ENCODE measurements at regions not wholly inside any gene's neighbourhood (a gene's known extent, or its start where the extent isn't known, plus 50 kb on each side); places are given as distances from the start of the nearest gene placed in this dataset.
"Not testable (repeated sequence)": the region's sequence is repeated elsewhere in the genome, so short reads cannot be mapped to it uniquely, and the experiment has no call there.

- no peak for DNase-seq (ENCODE audit: extremely low read depth, low read depth, low spot score)
These were observed 97.2 kb upstream of the GLI2 start for GRCh38 chr2:120638450-120638849.

- DNase-seq (ENCODE audit: extremely low read depth, low read depth, low spot score): no peak
These were observed 94.3 kb upstream of the GLI2 start for GRCh38 chr2:120641366-120641771.

GRCh38 chr2:120642646-120643045 is 93.0 kb upstream of the GLI2 start:
- DNase-seq (ENCODE audit: extremely low read depth, low read depth, low spot score): no peak

GRCh38 chr2:120646994-120647393 is 88.7 kb upstream of the GLI2 start:
- DNase-seq (ENCODE audit: extremely low read depth, low read depth, low spot score): no peak

- no peak for DNase-seq (ENCODE audit: extremely low read depth, low read depth, low spot score)
These were observed 88.2 kb upstream of the GLI2 start for GRCh38 chr2:120647487-120647886.

- DNase-seq (ENCODE audit: extremely low read depth, low read depth, low spot score): not testable (repeated sequence)
These were observed 86.3 kb upstream of the GLI2 start for GRCh38 chr2:120649381-120649780.

GRCh38 chr2:120650022-120650644 is 85.5 kb upstream of the GLI2 start:
- DNase-seq (ENCODE audit: extremely low read depth, low read depth, low spot score): no peak

- DNase-seq (ENCODE audit: extremely low read depth, low read depth, low spot score): no peak
These were observed 83.8 kb upstream of the GLI2 start for GRCh38 chr2:120651818-120652217.

- no peak for DNase-seq (ENCODE audit: extremely low read depth, low read depth, low spot score)
These were observed 82.6 kb upstream of the GLI2 start for GRCh38 chr2:120653046-120653445.

GRCh38 chr2:120653871-120654270 is 81.8 kb upstream of the GLI2 start:
- no peak for DNase-seq (ENCODE audit: extremely low read depth, low read depth, low spot score)

GRCh38 chr2:120654381-120655134 is 81.1 kb upstream of the GLI2 start:
- DNase-seq (ENCODE audit: extremely low read depth, low read depth, low spot score): no peak

GRCh38 chr2:120656273-120656950 is 79.3 kb upstream of the GLI2 start:
- no peak for DNase-seq (ENCODE audit: extremely low read depth, low read depth, low spot score)

- DNase-seq (ENCODE audit: extremely low read depth, low read depth, low spot score): no peak
These were observed 77.5 kb upstream of the GLI2 start for GRCh38 chr2:120658042-120658769.

GRCh38 chr2:120658770-120659158 is 76.9 kb upstream of the GLI2 start:
- DNase-seq (ENCODE audit: extremely low read depth, low read depth, low spot score): no peak

- no peak for DNase-seq (ENCODE audit: extremely low read depth, low read depth, low spot score)
These were observed 76.2 kb upstream of the GLI2 start for GRCh38 chr2:120659275-120659977.

- no peak for DNase-seq (ENCODE audit: extremely low read depth, low read depth, low spot score)
These were observed 75.5 kb upstream of the GLI2 start for GRCh38 chr2:120660056-120660694.

- DNase-seq (ENCODE audit: extremely low read depth, low read depth, low spot score): no peak
These were observed 74.8 kb upstream of the GLI2 start for GRCh38 chr2:120660771-120661459.

GRCh38 chr2:120661551-120661950 is 74.1 kb upstream of the GLI2 start:
- no peak for DNase-seq (ENCODE audit: extremely low read depth, low read depth, low spot score)

- no peak for DNase-seq (ENCODE audit: extremely low read depth, low read depth, low spot score)
These were observed 73.6 kb upstream of the GLI2 start for GRCh38 chr2:120662046-120662445.

GRCh38 chr2:120662746-120663145 is 72.9 kb upstream of the GLI2 start:
- DNase-seq (ENCODE audit: extremely low read depth, low read depth, low spot score): no peak

Data from glomerular endothelial cell (primary cell).